PC-9 (cell line): ENCODE measurements at regions not wholly inside any gene's neighbourhood (a gene's known extent, or its start where the extent isn't known, plus 50 kb on each side); places are given as distances from the start of the nearest gene placed in this dataset.

Experiments used
- BruUV-seq: library from RNA; stranded (reverse); fragments of 400-500 nt; replicated peaks from 2 replicates; lab custom pipeline; 2021; lab: Mats Ljungman, UMichigan
- CTCF ChIA-PET: fragments of 300-600 bp; sonication (Branson Sonifier 250); formaldehyde crosslinking; loops from one replicate; lab custom pipeline; 2022; ENCODE audit warnings: antibody characterized with exemption; lab: Charles Lee
- POLR2A ChIA-PET: fragments of 300-600 bp; sonication (Branson Sonifier 250); formaldehyde crosslinking; loops from one replicate; lab custom pipeline; 2022; ENCODE audit warnings: antibody characterized with exemption; ENCODE audit not compliant: unreplicated experiment; lab: Charles Lee
- DNase-seq, 2 experiments: peaks; one replicate each; pipeline versions ENCODE4 v3.0.0 to v3.0.0-alpha.2; 2015 to 2022; ENCODE audit warnings: mixed read lengths in 1 of 2
- H2AFZ ChIP-seq: fragments of 200-600 bp; sonication (generic); 2 replicates; pipeline ENCODE4 v1.8.1; 2017; ENCODE audit warnings: antibody characterized with exemption
- H3F3A ChIP-seq: fragments of 200-600 bp; sonication (generic); 2 replicates; pipeline ENCODE4 v1.8.1; 2017; ENCODE audit warnings: antibody characterized with exemption, mild to moderate bottlenecking, low read depth; ENCODE audit not compliant: insufficient read depth
- H3K27ac ChIP-seq: fragments of 200-600 bp; sonication (generic); 2 replicates; pipeline ENCODE4 v1.6.1; 2016; ENCODE audit warnings: mixed run types
- H3K27me3 ChIP-seq: fragments of 200-600 bp; sonication (generic); 2 replicates; pipeline ENCODE4 v1.6.1; 2016; ENCODE audit warnings: low read depth, mixed run types; ENCODE audit not compliant: insufficient read depth
- H3K36me3 ChIP-seq: fragments of 200-600 bp; sonication (generic); 2 replicates; pipeline ENCODE4 v1.6.1; 2016; ENCODE audit warnings: low read depth, mixed run types
- H3K4me1 ChIP-seq: fragments of 200-600 bp; sonication (generic); replicated peaks from 2 replicates; pipeline ENCODE4 v1.6.1; 2016; ENCODE audit warnings: mixed run types; ENCODE audit not compliant: insufficient read depth
- H3K4me2 ChIP-seq: fragments of 200-600 bp; sonication (generic); 2 replicates; pipeline ENCODE4 v1.6.1; 2017; ENCODE audit warnings: mixed run types
- H3K4me3 ChIP-seq: fragments of 200-600 bp; sonication (generic); 2 replicates; pipeline ENCODE4 v1.6.1; 2016; ENCODE audit warnings: mixed run types
- H3K79me2 ChIP-seq: fragments of 200-600 bp; sonication (generic); 2 replicates; pipeline ENCODE4 v1.6.1; 2017; ENCODE audit warnings: low read depth, mixed run types
- H3K9me2 ChIP-seq: fragments of 200-600 bp; sonication (generic); 2 replicates; pipeline ENCODE4 v1.8.1; 2017; ENCODE audit warnings: mild to moderate bottlenecking; ENCODE audit not compliant: insufficient read depth
- H3K9me3 ChIP-seq: fragments of 200-600 bp; sonication (generic); 2 replicates; pipeline ENCODE4 v1.8.1; 2016; ENCODE audit warnings: low read depth; ENCODE audit not compliant: insufficient read depth
- H4K20me1 ChIP-seq: fragments of 200-600 bp; sonication (generic); 2 replicates; pipeline ENCODE4 v1.8.1; 2017; ENCODE audit not compliant: insufficient read depth
- CTCF ChIP-seq: fragments of 200-600 bp; sonication (generic); conservative IDR thresholded peaks from 2 replicates; pipeline ENCODE4 v1.6.1; 2017; ENCODE audit warnings: mixed run types, antibody characterized with exemption, mild to moderate bottlenecking, moderate library complexity
- EZH2 ChIP-seq: fragments of 200-600 bp; sonication (generic); IDR thresholded peaks from 2 replicates; pipeline ENCODE4 v1.8.0; 2017; ENCODE audit warnings: antibody characterized with exemption, low read depth
- intact Hi-C: fragments of 100-400 bp; cut with micrococcal nuclease; formaldehyde crosslinking; loops from one replicate; pipeline ENCODE4 v1.10.0; 2022; ENCODE audit not compliant: unreplicated experiment

- no peak for DNase-seq
- no peaks in the 10 kb centered on the region for H4K20me1 ChIP-seq
- peaks cover 5% of the 10 kb centered on the region; the same call in 1 of the 2 replicates for H3K4me1 ChIP-seq
- ChIA-PET CTCF (no interaction called here), POLR2A (no interaction called here)
- intact Hi-C loops, result no loop called here
- no peaks in the 10 kb centered on the region for H3K9me3 ChIP-seq
- TF ChIP-seq EZH2, result no peak
- peak; percentile 60 for TF ChIP-seq CTCF
- no peak overlapping the region for H3K4me3 ChIP-seq
- no peak overlapping the region for H2AFZ ChIP-seq
- H3K4me2 ChIP-seq, result no peak overlapping the region
- 0 out of 2 replicates have a peak, but pooled peaks cover 9% of the 10 kb centered on the region for H3K9me2 ChIP-seq
- no peak overlapping the region for H3K27ac ChIP-seq
- peaks cover 4% of the 10 kb centered on the region; the same call in 1 of the 2 replicates for H3F3A ChIP-seq
- no peaks in the 10 kb centered on the region for H3K36me3 ChIP-seq
- no TSS peak for BruUV-seq
- no peaks in the 10 kb centered on the region for H3K79me2 ChIP-seq
- H3K27me3 ChIP-seq, result no peaks in the 10 kb centered on the region
Observed at GRCh38 chr13:97631158-97631557, 197.2 kb downstream of the RAP2A start.

- no peaks in the 10 kb centered on the region for H3F3A ChIP-seq
- H2AFZ ChIP-seq, result no peak overlapping the region
- H3K36me3 ChIP-seq, result no peaks in the 10 kb centered on the region
- no peak for DNase-seq
- no peak for TF ChIP-seq EZH2
- CTCF ChIA-PET, result no interaction called here
- intact Hi-C loops, result no loop called here
- H4K20me1 ChIP-seq, result no peaks in the 10 kb centered on the region
- POLR2A ChIA-PET, result no interaction called here
- no peak overlapping the region for H3K4me3 ChIP-seq
- no peak overlapping the region for H3K27ac ChIP-seq
- H3K4me1 ChIP-seq, result no peaks in the 10 kb centered on the region
- peaks cover 22% of the 10 kb centered on the region for H3K27me3 ChIP-seq
- no peaks in the 10 kb centered on the region for H3K9me2 ChIP-seq
- BruUV-seq, result no TSS peak
- no peaks in the 10 kb centered on the region for H3K79me2 ChIP-seq
- H3K9me3 ChIP-seq, result no peaks in the 10 kb centered on the region
- no peak overlapping the region for H3K4me2 ChIP-seq
Observed at GRCh38 chr13:97639236-97639635, 205.3 kb downstream of the RAP2A start.

GRCh38 chr13:97640268-97640667 is 206.3 kb downstream of the RAP2A start:
- peaks cover 22% of the 10 kb centered on the region for H3K27me3 ChIP-seq
- H3K9me3 ChIP-seq, result no peaks in the 10 kb centered on the region
- no peaks in the 10 kb centered on the region for H3K9me2 ChIP-seq
- TF ChIP-seq EZH2 (no peak), CTCF (no peak)
- no peaks in the 10 kb centered on the region for H3K79me2 ChIP-seq
- no peaks in the 10 kb centered on the region for H3F3A ChIP-seq
- ChIA-PET POLR2A (no interaction called here), CTCF (no interaction called here)
- intact Hi-C loops, result no loop called here
- H3K27ac ChIP-seq, result no peak overlapping the region
- no peaks in the 10 kb centered on the region for H3K4me1 ChIP-seq
- DNase-seq, result no peak
- H3K4me3 ChIP-seq, result no peak overlapping the region
- H4K20me1 ChIP-seq, result no peaks in the 10 kb centered on the region
- BruUV-seq, result no TSS peak
- no peak overlapping the region for H2AFZ ChIP-seq
- H3K4me2 ChIP-seq, result no peak overlapping the region
- no peaks in the 10 kb centered on the region for H3K36me3 ChIP-seq
